ENCODE measurements at regions not wholly inside any gene's neighbourhood (a gene's known extent, or its start where the extent isn't known, plus 50 kb on each side); places are given as distances from the start of the nearest gene placed in this dataset.

DNA sequence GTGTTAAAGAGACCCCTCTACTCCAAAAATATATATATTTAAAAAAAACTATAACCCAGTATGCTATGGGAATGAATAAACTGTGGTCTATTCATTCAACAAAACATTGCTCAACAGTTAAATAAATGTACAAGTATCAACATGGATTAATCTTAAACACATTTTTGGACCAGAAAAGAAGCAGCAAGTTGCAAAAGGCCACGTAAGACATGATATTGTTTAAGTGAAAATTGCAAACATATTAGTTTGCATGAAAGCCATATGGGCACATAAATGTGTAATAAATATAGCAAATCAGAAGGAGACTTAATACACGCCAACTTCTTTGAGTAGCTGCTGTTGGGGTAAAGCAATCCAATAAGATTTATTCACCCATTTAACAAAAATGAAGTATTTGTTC, 321.5 kb downstream of the FBXO15 start:
- in situ Hi-C loops (cut with MboI; ENCODE audit: low sequenced_read_pairs, unreplicated experiment) = loop anchor here (25.0 kb wide), 2 partner anchors 111 to 1064 kb away; no protein-coding TSS in a partner anchor

DNA sequence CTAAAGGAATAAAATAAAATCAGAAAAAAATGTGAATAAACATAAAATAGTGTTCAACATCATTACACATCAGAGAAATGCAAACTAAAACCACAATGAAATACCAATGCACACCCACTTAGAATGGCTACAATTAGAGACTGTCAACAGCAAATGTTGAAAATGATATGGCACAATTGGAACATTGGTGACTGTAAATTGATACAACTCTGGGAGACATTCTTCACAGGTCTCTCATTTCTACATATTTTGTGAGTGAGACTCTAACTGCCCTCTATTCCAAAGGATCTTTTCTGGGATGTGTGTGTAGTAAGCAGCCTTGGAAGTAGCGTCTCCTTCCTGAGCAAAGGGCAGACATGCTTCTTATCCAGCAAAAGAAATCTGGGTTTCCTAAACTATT, 323.0 kb downstream of the FBXO15 start:
- in situ Hi-C loops (cut with MboI; ENCODE audit: low sequenced_read_pairs, unreplicated experiment) = loop anchor here (25.0 kb wide), 2 partner anchors 113 to 1062 kb away; no protein-coding TSS in a partner anchor

More for the DNA sequence above, 321.5 kb downstream of the FBXO15 start:
- DNase-seq (ENCODE audit: low spot score) = no peak
- TF ChIP-seq, protein P1, sequence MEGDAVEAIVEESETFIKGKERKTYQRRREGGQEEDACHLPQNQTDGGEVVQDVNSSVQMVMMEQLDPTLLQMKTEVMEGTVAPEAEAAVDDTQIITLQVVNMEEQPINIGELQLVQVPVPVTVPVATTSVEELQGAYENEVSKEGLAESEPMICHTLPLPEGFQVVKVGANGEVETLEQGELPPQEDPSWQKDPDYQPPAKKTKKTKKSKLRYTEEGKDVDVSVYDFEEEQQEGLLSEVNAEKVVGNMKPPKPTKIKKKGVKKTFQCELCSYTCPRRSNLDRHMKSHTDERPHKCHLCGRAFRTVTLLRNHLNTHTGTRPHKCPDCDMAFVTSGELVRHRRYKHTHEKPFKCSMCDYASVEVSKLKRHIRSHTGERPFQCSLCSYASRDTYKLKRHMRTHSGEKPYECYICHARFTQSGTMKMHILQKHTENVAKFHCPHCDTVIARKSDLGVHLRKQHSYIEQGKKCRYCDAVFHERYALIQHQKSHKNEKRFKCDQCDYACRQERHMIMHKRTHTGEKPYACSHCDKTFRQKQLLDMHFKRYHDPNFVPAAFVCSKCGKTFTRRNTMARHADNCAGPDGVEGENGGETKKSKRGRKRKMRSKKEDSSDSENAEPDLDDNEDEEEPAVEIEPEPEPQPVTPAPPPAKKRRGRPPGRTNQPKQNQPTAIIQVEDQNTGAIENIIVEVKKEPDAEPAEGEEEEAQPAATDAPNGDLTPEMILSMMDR (IDR thresholded peaks at IDR 0.05; ENCODE audit: borderline replicate concordance, control extremely low read depth, extremely low read depth, insufficient read depth, missing control alignments) = no peak

DNA sequence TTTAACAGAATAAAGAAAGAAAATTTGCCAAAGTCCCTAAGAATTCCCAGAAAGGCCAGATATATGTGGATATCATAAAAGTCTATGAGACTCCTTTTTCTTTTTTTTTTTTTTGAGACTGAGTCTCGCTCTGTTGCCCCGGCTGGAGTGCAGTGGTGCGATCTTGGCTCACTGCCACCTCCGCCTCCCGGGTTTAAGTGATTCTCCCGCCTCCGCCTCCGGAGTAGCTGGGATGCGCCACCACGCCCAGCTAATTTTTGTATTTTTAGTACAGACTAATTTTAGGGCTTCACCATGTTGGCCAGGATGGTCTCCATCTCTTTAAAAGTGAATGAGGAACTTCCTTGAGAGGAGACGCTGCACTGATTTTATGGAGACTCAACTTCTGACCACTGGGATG, 335.2 kb downstream of the FBXO15 start:
- TF ChIP-seq, protein P1 (IDR thresholded peaks at IDR 0.05; ENCODE audit: borderline replicate concordance, control extremely low read depth, extremely low read depth, insufficient read depth, missing control alignments) = no peak
- DNase-seq (ENCODE audit: low spot score) = no peak
- in situ Hi-C loops (cut with MboI; ENCODE audit: low sequenced_read_pairs, unreplicated experiment) = no loop called here

More for the DNA sequence above, 323.0 kb downstream of the FBXO15 start:
- TF ChIP-seq, protein P1 (IDR thresholded peaks at IDR 0.05; ENCODE audit: borderline replicate concordance, control extremely low read depth, extremely low read depth, insufficient read depth, missing control alignments) = no peak
- DNase-seq (ENCODE audit: low spot score) = no peak

DNA sequence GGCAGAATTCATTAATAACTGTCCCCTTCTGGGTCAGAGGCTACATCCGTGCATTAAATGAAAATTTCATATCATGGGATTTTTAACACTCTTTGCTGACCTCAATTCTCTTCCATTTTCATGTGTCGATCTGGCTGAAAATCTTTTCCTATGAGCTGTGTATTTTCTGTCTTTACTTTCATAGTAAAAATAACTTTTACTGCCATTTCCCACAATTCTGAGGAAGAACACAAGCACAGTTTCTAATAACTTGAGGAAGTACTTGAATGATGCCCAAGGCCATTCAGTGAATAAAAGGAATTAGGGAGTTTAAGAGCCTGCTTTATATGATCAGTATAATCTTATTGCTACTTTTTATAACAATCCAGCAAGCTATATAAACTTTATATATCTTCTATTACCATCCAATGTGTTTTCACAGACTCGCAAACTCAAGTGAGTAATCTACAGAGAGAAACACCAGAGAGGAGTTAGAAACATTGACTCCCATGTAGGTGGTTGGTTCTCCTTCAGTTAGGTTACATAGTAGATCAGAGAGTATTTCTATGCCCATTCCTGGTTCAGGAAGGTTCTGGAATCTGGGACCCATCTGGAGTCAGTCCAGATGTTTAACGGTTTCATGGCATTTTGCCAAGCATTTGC, 340.0 kb downstream of the FBXO15 start:
- no peak for DNase-seq (ENCODE audit: low spot score)
- TF ChIP-seq, protein P1 (IDR thresholded peaks at IDR 0.05; ENCODE audit: borderline replicate concordance, control extremely low read depth, extremely low read depth, insufficient read depth, missing control alignments) = no peak

DNA sequence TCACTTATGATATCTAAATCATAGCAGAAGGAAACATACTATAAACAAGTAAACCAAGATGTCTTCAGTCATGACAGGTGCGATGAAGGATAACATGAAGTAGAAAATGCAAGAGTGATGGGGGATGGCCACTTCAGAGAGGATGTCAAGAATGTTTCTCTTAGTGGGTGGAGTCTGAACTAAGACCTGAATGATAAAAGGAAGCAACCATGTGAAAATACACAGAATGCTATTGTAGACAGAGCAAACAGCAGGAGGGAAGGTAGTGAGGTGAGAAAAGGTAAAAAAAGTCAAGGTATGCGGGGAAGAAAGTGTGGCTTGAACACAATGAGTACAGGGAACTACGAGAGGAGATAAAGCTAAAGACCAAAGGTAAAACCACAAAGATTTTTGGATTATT, 341.6 kb downstream of the FBXO15 start:
- TF ChIP-seq, protein P1 (IDR thresholded peaks at IDR 0.05; ENCODE audit: borderline replicate concordance, control extremely low read depth, extremely low read depth, insufficient read depth, missing control alignments) = no peak
- in situ Hi-C loops (cut with MboI; ENCODE audit: low sequenced_read_pairs, unreplicated experiment) = no loop called here
- DNase-seq (ENCODE audit: low spot score) = no peak

More for the DNA sequence above, 340.0 kb downstream of the FBXO15 start:
- in situ Hi-C loops (cut with MboI; ENCODE audit: low sequenced_read_pairs, unreplicated experiment) = no loop called here

DNA sequence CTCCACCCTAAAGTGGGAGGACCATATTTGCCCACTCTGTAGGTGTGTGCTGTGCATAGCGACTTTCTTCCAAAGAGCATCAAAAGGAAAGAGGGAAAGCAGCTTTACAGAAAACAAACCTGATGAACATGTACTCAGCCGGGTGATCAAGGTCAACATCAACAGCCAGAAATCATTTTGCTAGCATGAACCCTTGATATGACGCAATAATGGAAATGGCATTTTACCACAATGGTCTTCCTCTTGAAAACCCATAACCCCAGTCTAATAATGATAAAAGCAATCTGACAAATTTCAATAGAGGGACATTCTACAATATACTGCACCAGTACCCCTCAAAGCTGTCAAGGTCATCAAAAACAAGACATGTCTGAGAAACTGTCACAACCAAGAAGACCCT, 350.2 kb downstream of the FBXO15 start:
- DNase-seq (ENCODE audit: low spot score) = no peak
- in situ Hi-C loops (cut with MboI; ENCODE audit: low sequenced_read_pairs, unreplicated experiment) = no loop called here
- TF ChIP-seq, protein P1 (IDR thresholded peaks at IDR 0.05; ENCODE audit: borderline replicate concordance, control extremely low read depth, extremely low read depth, insufficient read depth, missing control alignments) = no peak

All from GM13976 (cell line).